Hematopoietic multipotent progenitor cell treated with erythropoietin and hydrocortisone succinate and interleukin-3 and kit ligand, for 6 days (in vitro differentiated cells): ENCODE measurements at regions not wholly inside any gene's neighbourhood (a gene's known extent, or its start where the extent isn't known, plus 50 kb on each side); places are given as distances from the start of the nearest gene placed in this dataset.

Experiments
- DNase-seq: peaks from one replicate; pipeline ENCODE4 v3.0.0-alpha.2; 2015

DNA sequence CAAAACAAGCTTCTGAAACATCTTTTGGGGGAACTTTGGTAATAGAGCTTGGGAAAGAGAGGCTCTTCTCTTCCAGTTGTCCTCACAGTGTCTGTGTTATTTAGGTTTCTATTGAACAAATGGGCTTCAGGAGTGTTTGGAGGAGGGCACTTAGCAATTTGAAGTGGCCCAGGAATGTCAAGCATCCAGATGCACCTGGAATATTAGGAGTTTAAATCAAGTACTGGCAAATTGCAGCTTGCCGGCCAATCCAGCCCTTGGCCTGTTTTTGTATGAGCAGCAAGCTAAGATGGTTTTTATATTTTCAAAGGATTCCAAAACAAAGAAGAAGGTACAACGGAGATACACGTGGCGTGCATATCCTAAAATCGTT, 94.7 kb downstream of the CCDC185 start:
- no peak for DNase-seq

GRCh38 chr1:223489439-223489838, 96.2 kb downstream of the CCDC185 start:
- no peak for DNase-seq

GRCh38 chr1:223490256-223490655, 97.0 kb downstream of the CCDC185 start:
- DNase-seq, result no peak
